HCT116 (cell line): ENCODE measurements at regions not wholly inside any gene's neighbourhood (a gene's known extent, or its start where the extent isn't known, plus 50 kb on each side); places are given as distances from the start of the nearest gene placed in this dataset.

Experiments used
- ATAC-seq: fragments of 200-7000 bp; cut with Tn5 transposase; 2 replicates; pipeline ENCODE4 v1.9.1; 2020; ENCODE audit warnings: mild to moderate bottlenecking, moderate library complexity
- BruUV-seq: library from RNA; stranded (reverse); fragments of 400-500 nt; replicated peaks from 2 replicates; lab custom pipeline; 2021; lab: Mats Ljungman, UMichigan
- CTCF ChIA-PET: fragments of 300-600 bp; sonication (Branson Sonifier 250); formaldehyde crosslinking; loops from one replicate; lab custom pipeline; 2021; ENCODE audit warnings: antibody characterized with exemption; lab: Charles Lee
- POLR2A ChIA-PET: fragments of 300-600, 350-600 bp; sonication (Branson Sonifier 250); formaldehyde crosslinking; loops from one replicate; lab custom pipeline; 2021; ENCODE audit warnings: antibody characterized with exemption; lab: Charles Lee
- RAD21 ChIA-PET, 2 experiments: fragments of 300-600 bp; sonication (Branson Sonifier 250); formaldehyde crosslinking; loops; one replicate each; lab custom pipeline; 2023; ENCODE audit warnings: low total read pairs in 2 of 2; ENCODE audit not compliant: uncharacterized antibody in 2 of 2, unreplicated experiment in 2 of 2, low non-redundant PET in 1 of 2; lab: Charles Lee
- DNase-seq: peaks from one replicate; pipeline ENCODE4 v3.0.0-alpha.2; 2010; ENCODE audit warnings: low read depth, low spot score
- H2AFZ ChIP-seq: fragments of 200-600 bp; shearing (Covaris generic), sonication (generic); 2 replicates; pipeline ENCODE4 v1.6.1; 2017; ENCODE audit warnings: low read depth, mixed run types, mixed read lengths, antibody characterized with exemption, low read length; ENCODE audit not compliant: poor library complexity, severe bottlenecking
- H3K27ac ChIP-seq: 2 replicates; pipeline ENCODE4 v1.5.1; 2012; ENCODE audit warnings: low read depth, low read length
- H3K27me3 ChIP-seq: fragments of 200-600 bp; sonication (generic); 2 replicates; pipeline ENCODE4 v1.6.1; 2016; ENCODE audit warnings: mixed run types, low read length, mixed read lengths; ENCODE audit not compliant: insufficient read depth
- H3K36me3 ChIP-seq, 2 experiments: fragments of 200-500 bp in 1 of 2; fragments of 200-600 bp in 1 of 2; sonication (Bioruptor generic) in 1 of 2; sonication (generic) in 1 of 2; 2 replicates each; pipeline versions ENCODE4 v1.5.1 to v1.6.1; 2014 to 2016; ENCODE audit warnings: low read length in 2 of 2, inconsistent platforms in 1 of 2, mixed read lengths in 1 of 2, mixed run types in 1 of 2; ENCODE audit not compliant: insufficient read depth in 2 of 2, control insufficient read depth in 1 of 2
- H3K4me1 ChIP-seq, 2 experiments: fragments of 200-600 bp in 1 of 2; sonication (generic) in 1 of 2; 2 replicates each; pipeline versions ENCODE4 v1.5.1 to v1.6.1; 2012 to 2017; ENCODE audit warnings: low read length in 2 of 2, inconsistent platforms in 1 of 2, mild to moderate bottlenecking in 1 of 2, mixed read lengths in 1 of 2, mixed run types in 1 of 2, moderate library complexity in 1 of 2; ENCODE audit not compliant: insufficient read depth in 2 of 2, control insufficient read depth in 1 of 2
- H3K4me2 ChIP-seq: fragments of 200-600 bp; sonication (generic); 2 replicates; pipeline ENCODE4 v1.6.1; 2017; ENCODE audit warnings: mixed run types, low read length, mixed read lengths
- H3K4me3 ChIP-seq, 2 experiments: fragments of 200-600 bp in 1 of 2; sonication (generic) in 1 of 2; replicated peaks in 1 of 2; 2 replicates each; pipeline ENCODE4 v1.5.1; 2011 to 2016; ENCODE audit warnings: low read length in 2 of 2, control low read depth in 1 of 2, low read depth in 1 of 2, mild to moderate bottlenecking in 1 of 2, mixed read lengths in 1 of 2, mixed run types in 1 of 2
- H3K79me2 ChIP-seq: fragments of 200-600 bp; sonication (generic); 2 replicates; pipeline ENCODE4 v1.6.1; 2017; ENCODE audit warnings: mild to moderate bottlenecking, mixed run types, low read length, moderate library complexity, mixed read lengths; ENCODE audit not compliant: insufficient read depth
- H3K9ac ChIP-seq: fragments of 200-600 bp; sonication (generic); 2 replicates; pipeline ENCODE4 v1.6.1; 2016; ENCODE audit warnings: low read length, mixed read lengths
- H3K9me2 ChIP-seq: fragments of 200-600 bp; sonication (generic), shearing (Covaris generic); 2 replicates; pipeline ENCODE4 v1.6.1; 2017; ENCODE audit warnings: mixed run types, mild to moderate bottlenecking, moderate library complexity; ENCODE audit not compliant: insufficient read depth
- H3K9me3 ChIP-seq, 2 experiments: fragments of 200-500 bp in 1 of 2; fragments of 200-600 bp in 1 of 2; sonication (Bioruptor generic) in 1 of 2; sonication (generic) in 1 of 2; 2 replicates each; pipeline ENCODE4 v1.6.1; 2014 to 2017; ENCODE audit warnings: low read length in 2 of 2, mixed read lengths in 2 of 2, inconsistent platforms in 1 of 2, low read depth in 1 of 2, mild to moderate bottlenecking in 1 of 2, mixed run types in 1 of 2, moderate library complexity in 1 of 2; ENCODE audit not compliant: control insufficient read depth in 1 of 2, insufficient read depth in 1 of 2
- H4K20me1 ChIP-seq: fragments of 200-600 bp; sonication (generic), shearing (Covaris generic); 2 replicates; pipeline ENCODE4 v1.6.1; 2017; ENCODE audit warnings: mixed run types, mild to moderate bottlenecking, moderate library complexity; ENCODE audit not compliant: insufficient read depth
- CBX3 ChIP-seq: IDR thresholded peaks from 2 replicates; pipeline ENCODE4 v1.6.1; 2012; ENCODE audit warnings: low read depth
- CEBPB ChIP-seq: IDR thresholded peaks from 2 replicates; pipeline ENCODE4 v1.6.1; 2012; ENCODE audit warnings: low read depth
- CTCF ChIP-seq, 3 experiments: fragments of 200-600 bp in 1 of 3; sonication (generic) in 1 of 3; IDR thresholded peaks in 2 of 3; conservative IDR thresholded peaks in 1 of 3; 2 replicates each; pipeline ENCODE4 v1.5.1; 2012 to 2017; ENCODE audit warnings: low read depth in 2 of 3, low read length in 2 of 3, antibody characterized with exemption in 1 of 3, borderline replicate concordance in 1 of 3, control low read depth in 1 of 3, mild to moderate bottlenecking in 1 of 3, mixed read lengths in 1 of 3, mixed run types in 1 of 3, moderate library complexity in 1 of 3; ENCODE audit not compliant: insufficient read depth in 1 of 3
- EZH2 ChIP-seq: fragments of 200-600 bp; sonication (generic); IDR thresholded peaks from 2 replicates; pipeline ENCODE4 v1.6.1; 2017; ENCODE audit warnings: antibody characterized with exemption, mixed run types
- EZH2phosphoT487 ChIP-seq: fragments of 200-600 bp; IDR thresholded peaks from 2 replicates; pipeline ENCODE4 v1.6.1; 2018; ENCODE audit warnings: antibody characterized with exemption, borderline replicate concordance
- FOSL1 ChIP-seq: IDR thresholded peaks from 2 replicates; pipeline ENCODE4 v1.6.1; 2012; ENCODE audit warnings: low read depth
- POLR2A ChIP-seq: IDR thresholded peaks from 2 replicates; pipeline ENCODE4 v1.7.0; 2011; ENCODE audit warnings: borderline replicate concordance; ENCODE audit not compliant: insufficient read depth, insufficient read length; ENCODE audit errors: extremely low read depth
- POLR2AphosphoS5 ChIP-seq: IDR thresholded peaks from 2 replicates; pipeline ENCODE4 v1.6.1; 2011; ENCODE audit warnings: mild to moderate bottlenecking, low read depth, low read length, moderate library complexity
- SRF ChIP-seq: IDR thresholded peaks from 2 replicates; pipeline ENCODE4 v1.6.1; 2012; ENCODE audit warnings: low read depth
- ZFX ChIP-seq: fragments of 450-650 bp; IDR thresholded peaks from 2 replicates; pipeline ENCODE4 v1.6.1; 2017
- intact Hi-C: fragments of 100-400 bp; cut with micrococcal nuclease; formaldehyde crosslinking; loops from 2 replicates; pipeline ENCODE4 v1.10.0; 2022

DNA sequence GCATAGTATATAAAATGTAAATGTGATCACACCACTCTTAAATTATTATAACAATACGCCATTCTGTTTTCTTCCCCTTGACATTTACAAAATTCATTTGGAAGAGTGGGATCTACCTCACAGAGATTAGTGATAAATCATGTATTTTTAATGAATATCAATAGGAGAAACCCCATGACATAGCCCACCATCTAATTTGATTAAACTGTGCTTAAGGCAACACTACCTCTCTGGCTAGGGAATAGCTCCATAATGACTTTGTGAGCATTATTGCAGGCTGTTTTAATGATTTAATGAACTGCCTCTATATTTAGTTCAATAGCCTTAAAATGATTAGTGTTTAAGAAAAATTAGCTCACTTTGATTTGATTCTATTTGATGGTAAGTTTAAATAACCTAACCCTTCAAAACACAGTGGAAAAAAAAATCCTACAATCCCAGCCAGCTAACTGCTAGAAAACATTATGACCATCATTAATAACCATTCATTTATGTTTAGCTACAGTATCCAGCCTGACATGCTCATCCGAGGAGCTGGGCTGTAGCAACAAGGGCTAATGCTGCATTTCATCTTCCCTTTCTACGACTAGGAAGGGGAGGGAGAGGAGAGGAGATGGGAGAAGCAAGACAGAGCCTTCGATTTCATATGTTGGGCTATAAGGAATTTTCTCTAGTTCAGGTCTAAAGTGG, 75.3 kb upstream of the BCL11A start:
- Histone ChIP-seq H3K4me3 (no peak overlapping the region), H3K27me3 (peaks cover 83% of the 10 kb centered on the region), H3K4me1 (no peaks in the 10 kb centered on the region), H3K4me2 (no peak overlapping the region), H3K9ac (no peak overlapping the region), H3K79me2 (no peaks in the 10 kb centered on the region), H3K9me2 (no peaks in the 10 kb centered on the region), H3K36me3 (no peaks in the 10 kb centered on the region), H4K20me1 (no peaks in the 10 kb centered on the region), H3K27ac (no peak overlapping the region), H3K9me3 (no peaks in the 10 kb centered on the region), H2AFZ (no peak overlapping the region)
- no TSS peak for BruUV-seq
- intact Hi-C loops = no loop called here
- CTCF ChIA-PET = interaction anchor here (1.0 to 1.6 kb wide), 3 partner anchors 8 to 46 kb away, joined by 3 to 4 read pairs (median 3); no protein-coding TSS in a partner anchor
- ATAC-seq (no peak), DNase-seq (no peak)
- RAD21 ChIA-PET = interaction anchor here (0.6 kb wide), 2 partner anchors 46 to 121 kb away, joined by 3 to 5 read pairs; no protein-coding TSS in a partner anchor
- TF ChIP-seq EZH2 (no peak), CTCF (IDR thresholded peaks at IDR 0.05 in 2 of 3, conservative IDR thresholded peaks at IDR 0.05 in 1 of 3; ENCODE audit: borderline replicate concordance in 1 of 3, insufficient read depth in 1 of 3, low read depth in 2 of 3, low read length in 2 of 3) (no peak), ZFX (no peak), POLR2AphosphoS5 (no peak), EZH2phosphoT487 (no peak), FOSL1 (no peak), CBX3 (no peak)
- POLR2A ChIA-PET = no interaction called here

DNA sequence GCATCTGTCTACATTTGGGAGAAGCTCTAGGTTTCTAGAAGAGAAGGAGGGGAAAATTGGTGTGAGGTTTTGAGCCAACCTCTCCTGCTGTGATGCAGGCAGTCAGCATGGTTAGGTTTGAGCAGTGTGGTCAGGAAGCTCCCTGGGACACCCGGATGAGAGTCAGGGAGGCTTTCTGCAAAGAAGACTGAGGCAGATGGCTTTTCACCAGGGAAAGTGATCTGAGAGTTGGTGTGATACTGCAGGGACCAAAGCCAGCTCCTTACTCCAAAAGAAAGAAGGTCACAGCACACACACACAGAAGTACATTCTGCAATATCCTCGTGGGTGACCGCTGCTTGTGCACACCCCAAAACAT, 75.8 kb upstream of the BCL11A start:
- no peaks in the 10 kb centered on the region for H3K36me3 ChIP-seq
- no peak overlapping the region for H3K4me2 ChIP-seq
- H3K9me3 ChIP-seq = no peaks in the 10 kb centered on the region
- peaks cover 82% of the 10 kb centered on the region for H3K27me3 ChIP-seq
- ChIA-PET POLR2A (no interaction called here), CTCF (interaction anchor here (1.2 kb wide), 1 partner anchor 14 kb away, joined by 4 read pairs; no protein-coding TSS in a partner anchor), RAD21 (no interaction called here)
- DNase-seq = no peak
- H3K79me2 ChIP-seq = no peaks in the 10 kb centered on the region
- intact Hi-C loops = no loop called here
- H3K9me2 ChIP-seq = no peaks in the 10 kb centered on the region
- no peak overlapping the region for H3K4me3 ChIP-seq
- no peak overlapping the region for H3K27ac ChIP-seq
- BruUV-seq = no TSS peak
- TF ChIP-seq POLR2A = no peak
- TF ChIP-seq CEBPB = no peak
- TF ChIP-seq SRF = no peak
- no peaks in the 10 kb centered on the region for H3K4me1 ChIP-seq
- no peak for ATAC-seq
- H3K9ac ChIP-seq = no peak overlapping the region
- H4K20me1 ChIP-seq = no peaks in the 10 kb centered on the region
- H2AFZ ChIP-seq = no peak overlapping the region
